Karpas-422 (cell line): ENCODE measurements at regions not wholly inside any gene's neighbourhood (a gene's known extent, or its start where the extent isn't known, plus 50 kb on each side); places are given as distances from the start of the nearest gene placed in this dataset.

Source experiments
- DNase-seq: peaks from one replicate; pipeline ENCODE4 v3.0.0-alpha.2; 2015
- H2AFZ ChIP-seq: fragments of 200-600 bp; sonication (generic); 2 replicates; pipeline ENCODE4 v1.6.1; 2014; ENCODE audit warnings: antibody characterized with exemption, low read length, mixed read lengths
- H3K27ac ChIP-seq: fragments of 200-600 bp; sonication (generic); 2 replicates; pipeline ENCODE4 v1.5.1; 2014; ENCODE audit warnings: mild to moderate bottlenecking, low read length, moderate library complexity
- H3K27me3 ChIP-seq: fragments of 200-600 bp; sonication (generic); 2 replicates; pipeline ENCODE4 v1.6.1; 2014; ENCODE audit warnings: low read length, mixed read lengths
- H3K36me3 ChIP-seq: fragments of 200-600 bp; sonication (generic); 2 replicates; pipeline ENCODE4 v1.6.1; 2014; ENCODE audit warnings: low read length, mixed read lengths; ENCODE audit not compliant: insufficient read depth
- H3K4me1 ChIP-seq: fragments of 200-600 bp; sonication (generic); 2 replicates; pipeline ENCODE4 v1.6.1; 2014; ENCODE audit warnings: mild to moderate bottlenecking, low read length, mixed read lengths
- H3K4me2 ChIP-seq: fragments of 200-600 bp; sonication (generic); 2 replicates; pipeline ENCODE4 v1.6.1; 2014; ENCODE audit warnings: low read length, low read depth, mild to moderate bottlenecking; ENCODE audit not compliant: poor library complexity, severe bottlenecking
- H3K4me3 ChIP-seq: fragments of 200-600 bp; sonication (generic); 2 replicates; pipeline ENCODE4 v1.5.1; 2014; ENCODE audit warnings: mild to moderate bottlenecking, antibody characterized with exemption, low read length, mixed read lengths
- H3K79me2 ChIP-seq: fragments of 200-600 bp; sonication (generic); 2 replicates; pipeline ENCODE4 v1.6.1; 2014; ENCODE audit warnings: mild to moderate bottlenecking, low read length, mixed read lengths
- H3K9ac ChIP-seq: fragments of 200-600 bp; sonication (generic); 2 replicates; pipeline ENCODE4 v1.6.0; 2014; ENCODE audit warnings: low read length
- H3K9me2 ChIP-seq: fragments of 200-600 bp; sonication (generic), shearing (Covaris generic); replicated peaks from 2 replicates; pipeline ENCODE4 v1.6.0; 2014; ENCODE audit warnings: mild to moderate bottlenecking, low read length, moderate library complexity; ENCODE audit not compliant: insufficient read depth
- H3K9me3 ChIP-seq: fragments of 300-700, 200-600 bp; sonication (generic); 2 replicates; pipeline ENCODE4 v1.6.1; 2014; ENCODE audit warnings: low read length, mixed read lengths
- H4K20me1 ChIP-seq: fragments of 200-600 bp; sonication (generic); 2 replicates; pipeline ENCODE4 v1.6.1; 2014; ENCODE audit warnings: mild to moderate bottlenecking, antibody characterized with exemption, low read length, low read depth; ENCODE audit not compliant: insufficient read depth

DNA sequence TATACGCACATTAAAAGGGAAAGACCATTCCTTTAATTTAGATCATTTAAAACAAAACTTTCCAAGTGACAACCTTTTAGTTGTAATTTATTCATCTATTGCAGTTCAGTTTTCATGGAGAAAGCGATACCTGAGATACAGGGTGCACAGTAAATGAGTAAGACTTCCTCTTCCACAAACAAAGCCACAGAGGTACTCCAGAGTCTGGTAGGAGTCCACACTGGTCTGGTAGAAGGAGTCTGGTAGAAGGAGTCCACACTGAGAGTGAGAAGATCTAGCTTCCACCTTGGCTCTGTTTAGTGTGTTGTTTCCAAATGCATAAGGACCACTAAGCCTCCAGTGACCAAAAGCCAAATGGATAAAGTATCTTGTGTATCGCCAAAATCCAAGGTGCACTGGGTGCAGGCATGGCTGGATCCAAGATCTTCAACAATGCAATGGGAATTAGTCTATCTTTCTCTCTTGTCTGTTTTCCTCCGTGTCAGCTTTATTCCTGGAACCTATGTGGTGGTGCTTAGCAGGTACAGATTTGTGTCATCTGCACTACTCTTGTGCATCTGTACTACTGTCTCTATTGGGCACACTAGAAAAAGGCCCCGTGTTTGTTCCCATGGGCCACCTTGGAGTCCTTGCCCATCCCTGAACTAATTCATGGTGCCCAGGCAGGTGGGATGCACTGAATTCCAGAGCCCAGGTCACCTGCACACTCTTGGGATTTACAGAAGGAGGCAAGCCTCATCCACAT, 331.1 kb downstream of the BCL11B start:
- Histone ChIP-seq H3K9me3 (no peaks in the 10 kb centered on the region), H4K20me1 (no peaks in the 10 kb centered on the region), H3K4me1 (no peaks in the 10 kb centered on the region), H3K9ac (no peak overlapping the region), H2AFZ (no peak overlapping the region), H3K27ac (no peak overlapping the region), H3K79me2 (no peaks in the 10 kb centered on the region), H3K9me2 (no peaks in the 10 kb centered on the region), H3K36me3 (no peaks in the 10 kb centered on the region), H3K4me3 (no peak overlapping the region), H3K27me3 (no peaks in the 10 kb centered on the region), H3K4me2 (no peak overlapping the region)
- DNase-seq = no peak

DNA sequence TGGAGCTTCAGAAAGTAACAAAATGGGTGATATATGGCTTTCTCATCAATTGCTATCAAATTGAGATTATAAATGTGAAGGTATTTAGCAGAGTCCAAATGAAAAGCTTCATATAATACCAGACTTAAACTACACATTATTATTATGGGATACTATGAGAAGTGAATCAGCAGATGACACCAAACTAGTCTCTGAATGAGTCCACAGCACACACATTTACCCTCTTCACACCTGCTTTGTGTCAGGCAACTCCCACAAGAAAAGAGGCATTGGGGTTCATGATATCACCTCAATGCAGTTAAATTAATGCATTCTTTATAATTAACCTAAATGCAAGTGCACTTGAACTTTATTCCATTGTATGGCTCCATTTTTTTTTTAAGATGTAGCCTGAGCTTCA, 330.5 kb downstream of the BCL11B start:
- no peak for DNase-seq
- Histone ChIP-seq H3K4me3 (no peak overlapping the region), H4K20me1 (no peaks in the 10 kb centered on the region), H3K9me3 (no peaks in the 10 kb centered on the region), H3K4me1 (no peaks in the 10 kb centered on the region), H3K79me2 (no peaks in the 10 kb centered on the region), H3K9me2 (no peaks in the 10 kb centered on the region), H3K9ac (no peak overlapping the region), H2AFZ (no peak overlapping the region), H3K27me3 (no peaks in the 10 kb centered on the region), H3K4me2 (no peak overlapping the region), H3K27ac (no peak overlapping the region), H3K36me3 (no peaks in the 10 kb centered on the region)

- no peak overlapping the region for H3K4me3 ChIP-seq
- H3K4me2 ChIP-seq = no peak overlapping the region
- no peak for DNase-seq
- no peaks in the 10 kb centered on the region for H3K9me3 ChIP-seq
- H4K20me1 ChIP-seq = no peaks in the 10 kb centered on the region
- H3K36me3 ChIP-seq = no peaks in the 10 kb centered on the region
- H3K9me2 ChIP-seq = no peaks in the 10 kb centered on the region
- no peak overlapping the region for H2AFZ ChIP-seq
- H3K79me2 ChIP-seq = no peaks in the 10 kb centered on the region
- no peaks in the 10 kb centered on the region for H3K27me3 ChIP-seq
- no peaks in the 10 kb centered on the region for H3K4me1 ChIP-seq
- no peak overlapping the region for H3K27ac ChIP-seq
- no peak overlapping the region for H3K9ac ChIP-seq
Measured at GRCh38 chr14:98943907-98944306, 328.1 kb downstream of the BCL11B start.

DNA sequence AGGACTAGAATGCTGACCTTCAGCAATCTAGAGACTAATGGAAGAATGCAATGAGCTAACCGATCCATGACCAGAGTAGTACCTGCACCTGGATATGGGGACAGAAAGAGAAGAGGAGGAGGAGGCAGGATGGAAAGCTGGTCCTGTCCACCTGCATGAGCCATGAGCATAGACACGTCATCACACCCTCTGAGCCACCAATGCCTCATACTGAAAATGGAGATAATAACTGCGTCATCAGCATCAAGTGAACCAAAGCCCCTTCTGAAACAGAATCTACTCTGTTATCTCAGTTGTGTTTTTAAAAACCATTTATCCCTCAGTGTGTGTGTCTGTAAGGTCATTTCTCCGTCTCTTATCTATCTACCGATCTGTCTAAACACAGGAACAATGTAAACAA, 327.0 kb downstream of the BCL11B start:
- no peaks in the 10 kb centered on the region for H3K9me2 ChIP-seq
- no peaks in the 10 kb centered on the region for H3K36me3 ChIP-seq
- H3K27ac ChIP-seq = no peak overlapping the region
- no peak overlapping the region for H3K9ac ChIP-seq
- H3K4me1 ChIP-seq = no peaks in the 10 kb centered on the region
- no peak overlapping the region for H2AFZ ChIP-seq
- H3K4me3 ChIP-seq = no peak overlapping the region
- H3K9me3 ChIP-seq = no peaks in the 10 kb centered on the region; the same call in 1 of the 2 replicates
- no peaks in the 10 kb centered on the region for H4K20me1 ChIP-seq
- no peaks in the 10 kb centered on the region for H3K79me2 ChIP-seq
- DNase-seq = no peak
- no peaks in the 10 kb centered on the region for H3K27me3 ChIP-seq
- H3K4me2 ChIP-seq = no peak overlapping the region

DNA sequence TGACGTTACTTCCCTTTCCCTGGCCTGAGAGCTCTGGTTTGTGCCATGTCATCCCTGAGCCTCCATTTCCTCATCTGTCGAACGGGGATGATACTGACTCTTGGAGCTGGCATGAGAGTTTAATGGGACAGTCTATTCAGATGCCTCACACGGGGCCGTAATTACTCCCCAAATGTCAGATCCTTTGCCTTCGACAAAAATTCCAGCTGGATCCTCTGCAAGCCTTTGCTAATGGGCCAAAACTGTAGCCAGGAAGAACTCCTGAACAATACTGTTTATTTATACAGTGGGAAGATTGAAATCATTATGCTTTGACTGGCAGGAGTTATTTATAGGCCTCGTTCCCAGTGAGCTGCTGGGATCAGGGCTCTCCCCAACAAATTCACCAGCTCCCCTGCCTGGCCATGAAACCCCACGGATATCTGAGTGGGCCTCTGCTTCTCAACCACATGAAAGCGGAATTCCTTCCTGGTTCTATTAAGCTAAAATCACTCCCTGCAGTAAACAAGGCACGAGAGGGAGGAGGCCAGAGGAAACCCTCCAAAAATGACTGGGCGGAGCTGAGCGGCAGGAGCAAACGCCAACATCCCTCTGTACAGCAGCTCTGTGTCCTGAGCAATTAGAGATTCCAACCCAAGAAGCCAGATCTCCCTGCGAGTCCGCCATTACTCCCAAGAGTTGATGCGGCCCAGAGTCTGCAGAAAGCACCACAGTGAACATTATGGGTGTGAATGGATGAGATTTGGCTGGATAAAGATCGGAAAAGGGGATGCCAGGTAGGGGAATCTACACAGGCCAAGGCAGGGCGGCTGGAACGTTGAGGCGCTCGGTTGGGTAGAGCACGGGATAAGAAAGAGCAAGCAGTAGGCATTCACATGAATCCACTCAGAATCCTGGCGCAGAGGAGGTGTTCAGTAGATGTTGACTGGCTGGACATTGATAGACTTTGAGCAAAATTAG, 326.1 kb downstream of the BCL11B start:
- Histone ChIP-seq H3K36me3 (no peaks in the 10 kb centered on the region), H3K79me2 (no peaks in the 10 kb centered on the region), H3K27ac (no peak overlapping the region), H3K4me2 (no peak overlapping the region), H3K4me3 (no peak overlapping the region), H3K9me3 (no peaks in the 10 kb centered on the region; the same call in 1 of the 2 replicates), H4K20me1 (no peaks in the 10 kb centered on the region), H2AFZ (no peak overlapping the region), H3K9ac (no peak overlapping the region), H3K27me3 (no peaks in the 10 kb centered on the region), H3K9me2 (no peaks in the 10 kb centered on the region), H3K4me1 (no peaks in the 10 kb centered on the region)
- no peak for DNase-seq

DNA sequence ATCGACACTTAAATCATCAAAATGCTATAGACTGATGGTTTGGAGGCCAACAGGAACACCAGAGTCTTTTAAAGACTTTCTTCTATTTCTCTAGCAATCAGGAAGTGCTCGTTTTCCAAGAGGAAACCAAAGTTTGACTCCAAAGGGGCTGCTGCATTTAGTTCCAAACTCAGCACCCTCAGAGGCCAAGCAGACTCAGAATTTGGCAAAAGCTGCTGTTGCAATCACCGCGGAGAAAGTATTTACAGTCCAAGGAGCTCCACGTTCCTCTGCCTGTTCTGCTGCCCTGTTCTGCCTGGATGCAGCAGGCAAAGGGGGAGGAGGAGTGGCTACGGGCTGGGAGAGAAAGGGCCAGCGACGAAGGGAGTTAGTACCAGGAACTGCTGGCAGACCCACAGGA, 325.1 kb downstream of the BCL11B start:
- H2AFZ ChIP-seq = no peak overlapping the region
- no peak for DNase-seq

DNA sequence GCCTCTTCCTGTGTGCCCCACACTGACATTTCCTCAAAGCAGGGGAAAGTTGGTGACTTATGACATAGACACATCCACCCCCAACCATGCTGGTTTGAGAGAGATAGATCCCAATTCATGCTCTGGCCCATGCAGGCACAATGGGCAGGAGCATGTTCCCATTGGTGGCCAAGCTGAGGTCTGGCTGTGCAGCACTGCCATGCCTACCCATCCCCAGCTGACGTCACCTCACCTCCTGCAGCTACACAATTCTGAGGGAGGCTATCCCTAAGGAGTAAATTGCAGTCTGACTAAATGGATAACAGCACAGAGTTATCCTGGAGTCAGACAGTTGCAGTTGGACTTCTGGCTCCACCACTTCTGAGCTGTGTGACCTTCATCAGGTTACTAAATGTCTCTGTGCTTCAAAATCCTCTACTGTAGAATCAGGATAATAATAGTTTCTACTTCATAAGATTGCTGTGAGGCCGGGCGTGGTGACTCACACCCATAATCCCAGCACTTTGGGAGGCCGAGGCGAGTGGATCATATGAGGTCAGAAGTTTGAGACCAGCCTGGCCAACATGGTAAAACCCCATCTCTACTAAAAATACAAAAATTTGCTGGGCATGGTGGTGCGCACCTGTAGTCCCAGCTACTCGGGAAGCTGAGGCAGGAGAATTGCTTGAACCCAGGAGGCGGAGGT, 323.9 kb downstream of the BCL11B start:
- Histone ChIP-seq H3K79me2 (no peaks in the 10 kb centered on the region), H3K27ac (no peak overlapping the region), H3K9ac (no peak overlapping the region), H3K9me2 (no peaks in the 10 kb centered on the region), H2AFZ (no peak overlapping the region), H4K20me1 (no peaks in the 10 kb centered on the region), H3K4me1 (no peaks in the 10 kb centered on the region), H3K27me3 (no peaks in the 10 kb centered on the region), H3K36me3 (no peaks in the 10 kb centered on the region), H3K9me3 (no peaks in the 10 kb centered on the region; the same call in 1 of the 2 replicates), H3K4me3 (no peak overlapping the region), H3K4me2 (no peak overlapping the region)
- no peak for DNase-seq

More for the DNA sequence above, 325.1 kb downstream of the BCL11B start:
- Histone ChIP-seq H3K9me2 (no peaks in the 10 kb centered on the region), H3K79me2 (no peaks in the 10 kb centered on the region), H3K4me2 (no peak overlapping the region), H3K9ac (no peak overlapping the region), H3K4me3 (no peak overlapping the region), H4K20me1 (no peaks in the 10 kb centered on the region), H3K36me3 (no peaks in the 10 kb centered on the region), H3K4me1 (no peaks in the 10 kb centered on the region), H3K27me3 (no peaks in the 10 kb centered on the region), H3K27ac (no peak overlapping the region), H3K9me3 (no peaks in the 10 kb centered on the region; the same call in 1 of the 2 replicates)

- Histone ChIP-seq H3K4me1 (no peaks in the 10 kb centered on the region), H3K27ac (no peak overlapping the region), H3K4me2 (no peak overlapping the region), H3K36me3 (no peaks in the 10 kb centered on the region), H3K79me2 (no peaks in the 10 kb centered on the region), H3K9me2 (no peaks in the 10 kb centered on the region), H2AFZ (no peak overlapping the region), H3K9ac (no peak overlapping the region), H3K27me3 (no peaks in the 10 kb centered on the region), H3K9me3 (no peaks in the 10 kb centered on the region; the same call in 1 of the 2 replicates), H4K20me1 (no peaks in the 10 kb centered on the region), H3K4me3 (no peak overlapping the region)
- no peak for DNase-seq
Measured at GRCh38 chr14:98949051-98949450, 322.9 kb downstream of the BCL11B start.
